ENCODE measurements at regions not wholly inside any gene's neighbourhood (a gene's known extent, or its start where the extent isn't known, plus 50 kb on each side); places are given as distances from the start of the nearest gene placed in this dataset.

DNA sequence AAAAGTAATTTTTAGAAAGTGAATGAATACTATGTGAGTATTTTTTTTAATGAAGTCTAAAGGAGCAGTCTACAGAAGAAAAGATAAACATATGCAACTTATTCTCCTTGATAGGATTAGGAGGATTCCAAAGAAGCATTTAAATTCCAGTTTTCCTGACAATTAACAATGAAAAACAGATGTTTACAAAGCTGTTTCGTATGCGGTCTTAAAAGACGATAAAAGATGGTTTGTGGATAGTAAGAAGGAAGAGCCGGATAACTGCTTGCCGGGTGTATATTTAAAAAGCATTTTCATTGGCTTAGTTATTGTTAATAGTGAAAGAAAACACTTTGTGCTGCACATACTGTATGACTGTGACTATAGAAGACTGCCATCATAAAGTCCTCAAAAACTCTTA, 120.0 kb upstream of the C11orf58 start:
- peaks cover 13% of the 10 kb centered on the region for H3K27me3 ChIP-seq
- H3K9me3 ChIP-seq = no peaks in the 10 kb centered on the region
- DNase-seq = no peak
- H3K4me3 ChIP-seq (ENCODE audit: low read depth, low read length) = no peak overlapping the region
- H3K4me1 ChIP-seq = no peaks in the 10 kb centered on the region
- H3K36me3 ChIP-seq = no peaks in the 10 kb centered on the region
- TF ChIP-seq, protein P1, sequence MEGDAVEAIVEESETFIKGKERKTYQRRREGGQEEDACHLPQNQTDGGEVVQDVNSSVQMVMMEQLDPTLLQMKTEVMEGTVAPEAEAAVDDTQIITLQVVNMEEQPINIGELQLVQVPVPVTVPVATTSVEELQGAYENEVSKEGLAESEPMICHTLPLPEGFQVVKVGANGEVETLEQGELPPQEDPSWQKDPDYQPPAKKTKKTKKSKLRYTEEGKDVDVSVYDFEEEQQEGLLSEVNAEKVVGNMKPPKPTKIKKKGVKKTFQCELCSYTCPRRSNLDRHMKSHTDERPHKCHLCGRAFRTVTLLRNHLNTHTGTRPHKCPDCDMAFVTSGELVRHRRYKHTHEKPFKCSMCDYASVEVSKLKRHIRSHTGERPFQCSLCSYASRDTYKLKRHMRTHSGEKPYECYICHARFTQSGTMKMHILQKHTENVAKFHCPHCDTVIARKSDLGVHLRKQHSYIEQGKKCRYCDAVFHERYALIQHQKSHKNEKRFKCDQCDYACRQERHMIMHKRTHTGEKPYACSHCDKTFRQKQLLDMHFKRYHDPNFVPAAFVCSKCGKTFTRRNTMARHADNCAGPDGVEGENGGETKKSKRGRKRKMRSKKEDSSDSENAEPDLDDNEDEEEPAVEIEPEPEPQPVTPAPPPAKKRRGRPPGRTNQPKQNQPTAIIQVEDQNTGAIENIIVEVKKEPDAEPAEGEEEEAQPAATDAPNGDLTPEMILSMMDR (IDR thresholded peaks at IDR 0.05; ENCODE audit: low read depth, low read length) = no peak

DNA sequence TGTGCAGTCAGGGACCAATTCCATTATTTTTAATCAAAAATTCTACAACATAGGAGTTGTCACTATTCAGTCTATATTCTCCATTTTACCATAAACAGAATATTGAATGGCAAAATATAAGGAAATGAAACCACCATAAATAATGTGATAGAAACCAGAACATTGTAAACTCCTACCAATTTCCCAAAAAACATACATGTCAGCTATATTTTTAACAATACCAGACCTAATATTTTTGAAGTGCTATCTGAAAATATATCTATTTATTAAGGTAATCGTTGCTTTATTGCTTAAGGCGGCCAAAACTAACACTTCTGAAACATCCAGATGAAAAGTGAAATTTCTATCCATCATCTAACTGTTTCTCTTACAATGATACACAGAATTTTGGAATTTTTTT, 123.0 kb upstream of the C11orf58 start:
- Histone ChIP-seq H3K9me3 (no peaks in the 10 kb centered on the region), H3K36me3 (no peaks in the 10 kb centered on the region), H3K4me1 (no peaks in the 10 kb centered on the region), H3K27me3 (peaks cover 41% of the 10 kb centered on the region), H3K4me3 (ENCODE audit: low read depth, low read length) (no peak overlapping the region)
- DNase-seq = no peak
- TF ChIP-seq, protein P1 (IDR thresholded peaks at IDR 0.05; ENCODE audit: low read depth, low read length) = no peak

DNA sequence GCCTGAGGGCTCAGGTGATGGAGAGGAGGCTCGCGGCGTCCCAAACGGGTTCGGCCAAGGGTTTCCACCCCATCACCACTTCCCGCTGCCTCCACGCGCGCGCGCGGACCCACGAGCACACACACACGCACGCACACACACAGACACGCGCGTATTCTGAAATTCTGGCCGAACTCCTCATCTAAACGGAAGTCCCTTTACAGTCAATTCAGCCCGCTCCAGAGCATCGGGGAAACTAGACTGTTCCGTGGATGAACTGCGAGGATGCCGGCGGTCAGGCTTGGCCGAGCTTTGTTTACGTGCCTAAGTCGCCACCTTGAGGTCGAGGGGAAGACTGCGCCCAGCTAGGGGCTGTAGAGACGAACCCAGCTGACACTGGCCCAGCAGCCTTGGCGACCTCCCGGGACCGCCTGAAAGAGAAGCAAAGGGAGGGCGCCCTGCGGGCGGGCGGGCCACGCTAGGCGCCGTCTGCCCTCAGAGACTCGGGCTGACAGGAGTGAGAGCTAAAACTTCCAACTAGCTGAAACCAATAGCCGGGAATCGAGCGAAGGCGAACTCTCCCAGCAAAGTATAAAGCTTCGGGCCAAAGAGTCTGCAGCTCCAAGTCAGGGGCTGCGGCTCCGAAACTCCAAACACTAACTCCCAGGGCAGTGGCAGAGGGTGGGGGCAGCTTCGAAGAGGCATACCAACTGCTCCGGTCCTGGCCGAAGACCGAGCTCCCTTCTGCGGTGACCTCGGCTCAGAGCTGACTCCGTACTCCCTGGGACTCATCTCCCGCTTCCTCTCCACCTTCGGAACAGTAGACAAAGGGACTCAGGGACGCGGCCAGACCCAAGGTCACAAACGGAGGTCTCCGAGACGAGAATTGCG, 124.7 kb upstream of the C11orf58 start:
- TF ChIP-seq, protein P1 (IDR thresholded peaks at IDR 0.05; ENCODE audit: low read depth, low read length) = peak; percentile 70
- Histone ChIP-seq H3K9me3 (no peaks in the 10 kb centered on the region), H3K4me3 (ENCODE audit: low read depth, low read length) (peak overlapping the region; percentile 54), H3K36me3 (no peaks in the 10 kb centered on the region), H3K27me3 (peaks cover 53% of the 10 kb centered on the region), H3K4me1 (no peaks in the 10 kb centered on the region)
- peak; percentile 76 for DNase-seq

DNA sequence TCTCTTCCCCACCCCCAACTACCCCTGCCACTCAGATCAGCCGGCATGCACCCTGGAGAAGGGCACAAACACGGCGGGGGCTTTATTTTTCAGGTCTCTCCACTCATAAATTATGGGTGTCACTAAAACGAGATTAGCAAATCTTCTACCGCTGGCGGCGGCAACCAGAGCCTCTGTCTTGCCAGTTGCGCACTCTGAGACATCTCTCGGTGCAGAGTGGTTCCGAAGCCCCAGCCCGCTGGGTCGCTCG, 125.3 kb upstream of the C11orf58 start:
- TF ChIP-seq, protein P1 (IDR thresholded peaks at IDR 0.05; ENCODE audit: low read depth, low read length) = no peak
- H3K36me3 ChIP-seq = no peaks in the 10 kb centered on the region
- no peak for DNase-seq
- no peaks in the 10 kb centered on the region for H3K4me1 ChIP-seq
- no peaks in the 10 kb centered on the region for H3K9me3 ChIP-seq
- H3K4me3 ChIP-seq (ENCODE audit: low read depth, low read length) = peak overlapping the region; percentile 54
- peaks cover 52% of the 10 kb centered on the region for H3K27me3 ChIP-seq

DNA sequence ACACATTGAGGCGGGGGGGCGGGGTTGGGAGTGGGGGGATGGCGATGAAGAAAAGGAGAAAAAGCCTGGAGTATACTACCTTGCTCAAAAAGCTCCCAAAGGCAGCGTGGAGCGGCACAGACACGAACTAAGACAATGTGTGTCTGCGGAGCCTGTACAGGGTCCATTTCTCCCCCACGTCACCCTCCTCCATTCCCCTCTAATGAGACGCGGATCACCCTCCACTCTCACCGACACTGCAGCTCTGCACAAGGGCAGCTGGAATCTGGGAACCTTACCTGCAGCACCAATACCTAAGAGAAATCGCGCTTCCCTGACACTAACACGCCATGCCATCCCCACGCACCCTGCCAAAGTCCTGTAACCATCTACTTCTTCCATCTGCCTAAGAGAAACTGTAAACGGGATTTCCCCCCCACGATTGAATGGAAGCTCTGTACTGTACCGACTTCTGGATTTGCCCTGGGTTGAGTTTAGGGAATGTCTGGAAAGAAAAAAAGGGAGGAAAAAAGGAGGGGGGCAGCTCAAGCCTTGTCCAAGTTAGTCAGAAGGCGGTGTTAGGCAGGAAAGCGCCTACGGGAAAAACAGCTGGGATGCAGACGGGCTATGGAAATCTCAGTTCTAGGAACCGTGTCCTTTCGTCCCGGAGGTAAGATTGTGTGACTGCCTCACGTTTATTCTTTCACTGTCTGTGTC, 125.7 kb upstream of the C11orf58 start:
- Histone ChIP-seq H3K27me3 (peaks cover 57% of the 10 kb centered on the region), H3K4me1 (no peaks in the 10 kb centered on the region), H3K36me3 (no peaks in the 10 kb centered on the region), H3K9me3 (no peaks in the 10 kb centered on the region), H3K4me3 (ENCODE audit: low read depth, low read length) (peak overlapping the region; percentile 54)
- DNase-seq = no peak
- TF ChIP-seq, protein P1 (IDR thresholded peaks at IDR 0.05; ENCODE audit: low read depth, low read length) = no peak
